ENCODE measurements at regions not wholly inside any gene's neighbourhood (a gene's known extent, or its start where the extent isn't known, plus 50 kb on each side); places are given as distances from the start of the nearest gene placed in this dataset.

- Histone ChIP-seq H3K79me2 (ENCODE audit: insufficient read depth) (no peaks in the 10 kb centered on the region), H3K36me3 (replicated peaks in 1 of 2; ENCODE audit: control insufficient read depth in 1 of 2, insufficient read depth in 2 of 2, low read length in 1 of 2) (no peaks in the 10 kb centered on the region), H3K4me2 (no peak overlapping the region), H3K9me2 (no peaks in the 10 kb centered on the region), H3K27ac (ENCODE audit: low read depth in 2 of 2, low read length in 1 of 2) (no peak overlapping the region), H2AFZ (ENCODE audit: low read depth) (no peak overlapping the region), H3K4me1 (ENCODE audit: control insufficient read depth in 1 of 2, insufficient read depth in 2 of 2, low read depth in 1 of 2, low read length in 1 of 2) (no peaks in the 10 kb centered on the region), H3K4me3 (ENCODE audit: low read depth in 2 of 2, low read length in 1 of 2) (no peak overlapping the region), H3K9ac (no peak overlapping the region), H4K20me1 (ENCODE audit: insufficient read depth) (no peaks in the 10 kb centered on the region), H3K9me3 (no peaks in the 10 kb centered on the region), H3F3A (replicated peaks; ENCODE audit: insufficient read depth) (no peaks in the 10 kb centered on the region), H3K27me3 (ENCODE audit: insufficient read depth) (no peaks in the 10 kb centered on the region)
- CTCF ChIA-PET = no interaction called here
- 50% methylated on average over 1 of the region's 1 CpG for WGBS (ENCODE audit: low lambda C conversion rate)
- DNase-seq = no peak
- POLR2A ChIA-PET = no interaction called here
- TF ChIP-seq YY1 (IDR thresholded peaks at IDR 0.05; ENCODE audit: low read depth) (no peak), FOXM1 (IDR thresholded peaks at IDR 0.05; ENCODE audit: low read depth) (no peak), RAD21 (IDR thresholded peaks at IDR 0.05; ENCODE audit: low read length) (no peak), TEAD4 (IDR thresholded peaks at IDR 0.05; ENCODE audit: borderline replicate concordance, insufficient read depth) (no peak), CHD2 (IDR thresholded peaks at IDR 0.05; ENCODE audit: low read length, partially characterized antibody) (no peak), TCF12 (IDR thresholded peaks at IDR 0.05) (no peak), GATA2 (CRISPR knock-in tag; IDR thresholded peaks at IDR 0.05) (no peak), EP300 (IDR thresholded peaks at IDR 0.05; ENCODE audit: borderline replicate concordance in 1 of 2, low read depth in 1 of 2, low read length in 1 of 2) (no peak), USF2 (IDR thresholded peaks at IDR 0.05; ENCODE audit: borderline replicate concordance, low read depth, low read length) (no peak), MEF2A (IDR thresholded peaks at IDR 0.05; ENCODE audit: borderline replicate concordance, low read depth) (no peak)
- TF ChIP-seq, protein P1, sequence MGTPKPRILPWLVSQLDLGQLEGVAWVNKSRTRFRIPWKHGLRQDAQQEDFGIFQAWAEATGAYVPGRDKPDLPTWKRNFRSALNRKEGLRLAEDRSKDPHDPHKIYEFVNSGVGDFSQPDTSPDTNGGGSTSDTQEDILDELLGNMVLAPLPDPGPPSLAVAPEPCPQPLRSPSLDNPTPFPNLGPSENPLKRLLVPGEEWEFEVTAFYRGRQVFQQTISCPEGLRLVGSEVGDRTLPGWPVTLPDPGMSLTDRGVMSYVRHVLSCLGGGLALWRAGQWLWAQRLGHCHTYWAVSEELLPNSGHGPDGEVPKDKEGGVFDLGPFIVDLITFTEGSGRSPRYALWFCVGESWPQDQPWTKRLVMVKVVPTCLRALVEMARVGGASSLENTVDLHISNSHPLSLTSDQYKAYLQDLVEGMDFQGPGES (IDR thresholded peaks at IDR 0.05; ENCODE audit: low read depth, low read length) = no peak
These were observed 288.3 kb upstream of the ZC3H12C start for GRCh38 chr11:109804911-109805310.

DNA sequence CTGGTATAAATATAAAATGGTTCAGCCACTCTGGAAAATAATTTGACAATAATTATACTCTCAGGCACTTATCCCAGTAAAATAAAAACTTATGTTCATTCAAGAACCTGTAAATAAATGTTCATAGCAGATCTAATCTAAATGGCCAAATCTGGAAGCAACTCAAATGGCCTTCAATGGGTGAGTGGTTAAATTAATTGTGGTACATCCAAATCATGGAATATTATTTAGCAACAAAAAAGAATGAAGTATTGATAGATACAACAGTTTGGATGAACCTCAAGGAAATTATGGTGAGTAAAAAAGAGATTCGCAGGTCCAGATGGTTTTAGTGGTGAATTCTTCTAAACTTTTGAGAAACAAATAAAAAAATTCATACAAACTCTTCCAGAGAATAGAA, 287.0 kb upstream of the ZC3H12C start:
- TF ChIP-seq FOXM1 (IDR thresholded peaks at IDR 0.05; ENCODE audit: low read depth) = no peak
- TF ChIP-seq RAD21 (IDR thresholded peaks at IDR 0.05; ENCODE audit: low read length) = no peak
- TF ChIP-seq TAF1 (IDR thresholded peaks at IDR 0.05; ENCODE audit: borderline replicate concordance, low read depth, low read length) = no peak
- no peak for TF ChIP-seq CHD2 (IDR thresholded peaks at IDR 0.05; ENCODE audit: low read length, partially characterized antibody)
- no peak for TF ChIP-seq RFX5 (IDR thresholded peaks at IDR 0.05; ENCODE audit: low read length)
- TF ChIP-seq SMC3 (IDR thresholded peaks at IDR 0.05; ENCODE audit: low read depth, low read length) = no peak
- no peak for TF ChIP-seq REST (IDR thresholded peaks at IDR 0.05; ENCODE audit: low read depth, low read length)

More for the DNA sequence above, 287.0 kb upstream of the ZC3H12C start:
- 11% methylated on average over 1 of the region's 1 CpG for WGBS (ENCODE audit: low lambda C conversion rate)
- no peaks in the 10 kb centered on the region for H3K36me3 ChIP-seq (replicated peaks in 1 of 2; ENCODE audit: control insufficient read depth in 1 of 2, insufficient read depth in 2 of 2, low read length in 1 of 2)
- no peaks in the 10 kb centered on the region for H3K79me2 ChIP-seq (ENCODE audit: insufficient read depth)
- no peaks in the 10 kb centered on the region for H3K9me2 ChIP-seq
- H3K4me2 ChIP-seq = no peak overlapping the region
- H3K9me3 ChIP-seq = no peaks in the 10 kb centered on the region
- no peak overlapping the region for H3K9ac ChIP-seq
- ChIA-PET POLR2A (no interaction called here), CTCF (no interaction called here)
- H2AFZ ChIP-seq (ENCODE audit: low read depth) = no peak overlapping the region
- no peaks in the 10 kb centered on the region for H3K4me1 ChIP-seq (ENCODE audit: control insufficient read depth in 1 of 2, insufficient read depth in 2 of 2, low read depth in 1 of 2, low read length in 1 of 2)
- H3K4me3 ChIP-seq (ENCODE audit: low read depth in 2 of 2, low read length in 1 of 2) = no peak overlapping the region
- no peaks in the 10 kb centered on the region for H3K27me3 ChIP-seq (ENCODE audit: insufficient read depth)
- H4K20me1 ChIP-seq (ENCODE audit: insufficient read depth) = no peaks in the 10 kb centered on the region
- DNase-seq = no peak
- H3K27ac ChIP-seq (ENCODE audit: low read depth in 2 of 2, low read length in 1 of 2) = no peak overlapping the region
- no peaks in the 10 kb centered on the region for H3F3A ChIP-seq (replicated peaks; ENCODE audit: insufficient read depth)

All from SK-N-SH (cell line).